ENCODE measurements at regions not wholly inside any gene's neighbourhood (a gene's known extent, or its start where the extent isn't known, plus 50 kb on each side); places are given as distances from the start of the nearest gene placed in this dataset.
"Not testable (repeated sequence)": the region's sequence is repeated elsewhere in the genome, so short reads cannot be mapped to it uniquely, and the experiment has no call there.

GRCh38 chr6:21742238-21742660, 148.7 kb downstream of the SOX4 start:
- DNase-seq (ENCODE audit: low read depth in 2 of 2), result no peak

- DNase-seq (ENCODE audit: low read depth in 2 of 2), result no peak
These were observed 150.8 kb downstream of the SOX4 start for GRCh38 chr6:21744331-21744730.

GRCh38 chr6:21745543-21746337, 152.2 kb downstream of the SOX4 start:
- no peak for DNase-seq (ENCODE audit: low read depth in 2 of 2)

- DNase-seq (ENCODE audit: low read depth in 2 of 2), result no peak
These were observed 153.9 kb downstream of the SOX4 start for GRCh38 chr6:21747441-21747840.

- DNase-seq (ENCODE audit: low read depth in 2 of 2), result no peak
These were observed 154.9 kb downstream of the SOX4 start for GRCh38 chr6:21748343-21749056.

GRCh38 chr6:21749754-21750153, 156.2 kb downstream of the SOX4 start:
- no peak for DNase-seq (ENCODE audit: low read depth in 2 of 2)

GRCh38 chr6:21750575-21750974, 157.0 kb downstream of the SOX4 start:
- DNase-seq (ENCODE audit: low read depth in 2 of 2), result no peak

GRCh38 chr6:21751608-21752007, 158.1 kb downstream of the SOX4 start:
- DNase-seq (ENCODE audit: low read depth in 2 of 2), result no peak

GRCh38 chr6:21752054-21752811, 158.7 kb downstream of the SOX4 start:
- no peak for DNase-seq (ENCODE audit: low read depth in 2 of 2)

GRCh38 chr6:21753241-21754108, 159.9 kb downstream of the SOX4 start:
- no peak for DNase-seq (ENCODE audit: low read depth in 2 of 2)

GRCh38 chr6:21754891-21755290, 161.3 kb downstream of the SOX4 start:
- DNase-seq (ENCODE audit: low read depth in 2 of 2), result no peak

GRCh38 chr6:21756487-21756886, 162.9 kb downstream of the SOX4 start:
- no peak for DNase-seq (ENCODE audit: low read depth in 2 of 2)

- not testable (repeated sequence) for DNase-seq (ENCODE audit: low read depth in 2 of 2)
These were observed 163.8 kb downstream of the SOX4 start for GRCh38 chr6:21757392-21757791.

GRCh38 chr6:21759721-21760120, 166.2 kb downstream of the SOX4 start:
- DNase-seq (ENCODE audit: low read depth in 2 of 2), result no peak

- DNase-seq (ENCODE audit: low read depth in 2 of 2), result not testable (repeated sequence)
These were observed 167.6 kb downstream of the SOX4 start for GRCh38 chr6:21761053-21761730.

- DNase-seq (ENCODE audit: low read depth in 2 of 2), result no peak
These were observed 171.4 kb downstream of the SOX4 start for GRCh38 chr6:21764989-21765388.

- DNase-seq (ENCODE audit: low read depth in 2 of 2), result no peak
These were observed 174.5 kb downstream of the SOX4 start for GRCh38 chr6:21767891-21768648.

- DNase-seq (ENCODE audit: low read depth in 2 of 2), result no peak
These were observed 175.9 kb downstream of the SOX4 start for GRCh38 chr6:21769405-21769861.

- no peak for DNase-seq (ENCODE audit: low read depth in 2 of 2)
These were observed 176.4 kb downstream of the SOX4 start for GRCh38 chr6:21769968-21770367.
